HL-60 (cell line): ENCODE measurements at regions not wholly inside any gene's neighbourhood (a gene's known extent, or its start where the extent isn't known, plus 50 kb on each side); places are given as distances from the start of the nearest gene placed in this dataset.

ENCODE experiments used
- DNase-seq, 2 experiments: peaks; one replicate each; pipeline ENCODE4 v3.0.0-alpha.2; 2010 to 2020; ENCODE audit warnings: low read depth in 1 of 2, low spot score in 1 of 2
- H3K27ac ChIP-seq: fragments of 250-450 bp; sonication (Bioruptor Pico); replicated peaks from 2 replicates; pipeline ENCODE4 v1.5.1; 2020; ENCODE audit warnings: mild to moderate bottlenecking, moderate library complexity
- H3K27me3 ChIP-seq: fragments of 250-450 bp; sonication (Bioruptor Pico); 2 replicates; pipeline ENCODE4 v1.5.1; 2021; ENCODE audit warnings: mild to moderate bottlenecking, moderate library complexity; ENCODE audit not compliant: insufficient read depth, poor library complexity, severe bottlenecking
- H3K4me3 ChIP-seq: replicated peaks from 2 replicates; pipeline ENCODE4 v1.5.1; 2011; ENCODE audit warnings: mild to moderate bottlenecking, control low read depth, low read length; ENCODE audit not compliant: insufficient read depth
- GABPA ChIP-seq: IDR thresholded peaks from 2 replicates; pipeline ENCODE4 v1.6.1; 2012; ENCODE audit warnings: low read depth
- POLR2AphosphoS5 ChIP-seq: IDR thresholded peaks from 2 replicates; pipeline ENCODE4 v1.6.1; 2012; ENCODE audit warnings: low read depth
- SPI1 ChIP-seq: IDR thresholded peaks from 2 replicates; pipeline ENCODE4 v1.6.1; 2012; ENCODE audit warnings: low read depth, mild to moderate bottlenecking, borderline replicate concordance
- TF ChIP-seq, protein P1 (sequence below): IDR thresholded peaks from one replicate; pipeline ENCODE4 v1.5.1; 2011; ENCODE audit warnings: low read length, control low read depth, inconsistent platforms; ENCODE audit not compliant: insufficient read depth
- TF ChIP-seq, protein P2 (sequence below): IDR thresholded peaks from 2 replicates; pipeline ENCODE4 v1.6.1; 2012; ENCODE audit warnings: low read depth; ENCODE audit not compliant: insufficient replicate concordance

DNA sequence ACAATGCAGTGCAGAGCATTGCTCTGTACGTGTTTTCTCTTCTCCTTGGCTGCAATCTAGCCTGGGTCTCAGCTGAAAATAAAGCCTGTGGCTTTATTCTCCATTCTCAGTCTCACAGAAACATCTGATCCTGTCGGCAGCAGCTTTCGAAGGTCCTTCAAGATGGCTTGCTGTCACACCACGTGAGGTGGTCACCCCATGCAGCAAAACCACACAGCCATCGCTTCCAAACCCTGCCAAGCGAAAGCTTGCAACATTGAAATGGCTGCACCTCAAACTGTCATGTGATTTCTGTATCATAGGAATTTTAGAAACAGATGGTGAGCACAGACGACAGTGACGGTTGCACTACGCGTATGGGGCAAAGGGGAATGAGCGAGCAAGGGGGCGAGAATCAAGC, 98.5 kb upstream of the SMARCA2 start:
- H3K27me3 ChIP-seq = peaks cover 2% of the 10 kb centered on the region
- TF ChIP-seq, protein P1, sequence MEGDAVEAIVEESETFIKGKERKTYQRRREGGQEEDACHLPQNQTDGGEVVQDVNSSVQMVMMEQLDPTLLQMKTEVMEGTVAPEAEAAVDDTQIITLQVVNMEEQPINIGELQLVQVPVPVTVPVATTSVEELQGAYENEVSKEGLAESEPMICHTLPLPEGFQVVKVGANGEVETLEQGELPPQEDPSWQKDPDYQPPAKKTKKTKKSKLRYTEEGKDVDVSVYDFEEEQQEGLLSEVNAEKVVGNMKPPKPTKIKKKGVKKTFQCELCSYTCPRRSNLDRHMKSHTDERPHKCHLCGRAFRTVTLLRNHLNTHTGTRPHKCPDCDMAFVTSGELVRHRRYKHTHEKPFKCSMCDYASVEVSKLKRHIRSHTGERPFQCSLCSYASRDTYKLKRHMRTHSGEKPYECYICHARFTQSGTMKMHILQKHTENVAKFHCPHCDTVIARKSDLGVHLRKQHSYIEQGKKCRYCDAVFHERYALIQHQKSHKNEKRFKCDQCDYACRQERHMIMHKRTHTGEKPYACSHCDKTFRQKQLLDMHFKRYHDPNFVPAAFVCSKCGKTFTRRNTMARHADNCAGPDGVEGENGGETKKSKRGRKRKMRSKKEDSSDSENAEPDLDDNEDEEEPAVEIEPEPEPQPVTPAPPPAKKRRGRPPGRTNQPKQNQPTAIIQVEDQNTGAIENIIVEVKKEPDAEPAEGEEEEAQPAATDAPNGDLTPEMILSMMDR = no peak
- TF ChIP-seq SPI1 = no peak
- no peak for TF ChIP-seq GABPA
- TF ChIP-seq, protein P2, sequence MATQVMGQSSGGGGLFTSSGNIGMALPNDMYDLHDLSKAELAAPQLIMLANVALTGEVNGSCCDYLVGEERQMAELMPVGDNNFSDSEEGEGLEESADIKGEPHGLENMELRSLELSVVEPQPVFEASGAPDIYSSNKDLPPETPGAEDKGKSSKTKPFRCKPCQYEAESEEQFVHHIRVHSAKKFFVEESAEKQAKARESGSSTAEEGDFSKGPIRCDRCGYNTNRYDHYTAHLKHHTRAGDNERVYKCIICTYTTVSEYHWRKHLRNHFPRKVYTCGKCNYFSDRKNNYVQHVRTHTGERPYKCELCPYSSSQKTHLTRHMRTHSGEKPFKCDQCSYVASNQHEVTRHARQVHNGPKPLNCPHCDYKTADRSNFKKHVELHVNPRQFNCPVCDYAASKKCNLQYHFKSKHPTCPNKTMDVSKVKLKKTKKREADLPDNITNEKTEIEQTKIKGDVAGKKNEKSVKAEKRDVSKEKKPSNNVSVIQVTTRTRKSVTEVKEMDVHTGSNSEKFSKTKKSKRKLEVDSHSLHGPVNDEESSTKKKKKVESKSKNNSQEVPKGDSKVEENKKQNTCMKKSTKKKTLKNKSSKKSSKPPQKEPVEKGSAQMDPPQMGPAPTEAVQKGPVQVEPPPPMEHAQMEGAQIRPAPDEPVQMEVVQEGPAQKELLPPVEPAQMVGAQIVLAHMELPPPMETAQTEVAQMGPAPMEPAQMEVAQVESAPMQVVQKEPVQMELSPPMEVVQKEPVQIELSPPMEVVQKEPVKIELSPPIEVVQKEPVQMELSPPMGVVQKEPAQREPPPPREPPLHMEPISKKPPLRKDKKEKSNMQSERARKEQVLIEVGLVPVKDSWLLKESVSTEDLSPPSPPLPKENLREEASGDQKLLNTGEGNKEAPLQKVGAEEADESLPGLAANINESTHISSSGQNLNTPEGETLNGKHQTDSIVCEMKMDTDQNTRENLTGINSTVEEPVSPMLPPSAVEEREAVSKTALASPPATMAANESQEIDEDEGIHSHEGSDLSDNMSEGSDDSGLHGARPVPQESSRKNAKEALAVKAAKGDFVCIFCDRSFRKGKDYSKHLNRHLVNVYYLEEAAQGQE = no peak
- TF ChIP-seq POLR2AphosphoS5 = no peak
- H3K4me3 ChIP-seq = no peak overlapping the region
- H3K27ac ChIP-seq = no peak overlapping the region
- no peak for DNase-seq

DNA sequence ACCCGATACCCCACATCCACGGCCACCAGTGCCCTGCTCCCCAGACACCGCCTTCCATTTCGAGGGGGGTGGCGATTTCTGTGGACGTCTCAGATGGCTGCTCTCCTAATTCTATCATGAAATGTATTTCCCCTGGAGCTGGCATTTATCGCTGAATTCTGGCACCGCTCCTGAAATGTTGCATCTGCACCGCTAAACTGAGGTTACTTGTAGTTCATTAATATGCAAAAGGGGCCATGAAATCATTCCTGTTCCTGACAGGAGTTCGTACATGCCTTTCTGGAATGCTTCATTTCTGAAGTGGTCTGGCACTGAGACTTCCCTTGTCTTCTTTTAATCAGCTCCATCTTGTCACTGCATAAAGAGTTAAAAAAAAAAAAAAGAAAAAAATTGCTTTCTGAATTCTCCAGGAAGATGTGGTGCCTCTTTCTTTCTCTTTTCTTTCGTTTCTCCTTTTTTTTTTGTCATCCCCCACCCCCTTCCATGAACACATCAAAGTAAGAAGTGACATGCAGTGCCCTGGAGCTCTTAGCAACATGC, 97.7 kb upstream of the SMARCA2 start:
- H3K27ac ChIP-seq = no peak overlapping the region
- no peak for DNase-seq
- H3K27me3 ChIP-seq = peaks cover 2% of the 10 kb centered on the region
- TF ChIP-seq SPI1 (no peak), GABPA (no peak), POLR2AphosphoS5 (no peak)
- TF ChIP-seq, protein P1 = no peak
- TF ChIP-seq, protein P2 = no peak
- H3K4me3 ChIP-seq = no peak overlapping the region

DNA sequence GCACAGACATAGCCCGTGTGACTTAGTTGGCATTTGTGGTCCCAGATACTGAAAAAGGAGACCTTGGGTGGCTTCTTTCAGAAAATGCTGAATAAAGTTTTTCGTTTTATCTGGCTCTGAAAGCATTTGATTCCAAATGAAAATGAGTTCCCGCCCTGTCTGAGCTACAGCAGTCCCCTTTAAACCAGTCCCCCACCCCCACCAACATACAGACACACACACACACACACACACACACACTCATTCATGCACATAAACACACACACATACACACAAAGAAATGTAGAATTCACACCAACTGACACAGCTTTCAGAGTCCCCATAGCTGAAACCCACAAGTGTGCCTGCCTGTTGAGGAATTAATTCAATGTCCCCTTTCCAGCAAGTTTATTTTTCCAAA, 97.0 kb upstream of the SMARCA2 start:
- TF ChIP-seq SPI1 (no peak), POLR2AphosphoS5 (no peak), GABPA (no peak)
- TF ChIP-seq, protein P1 = no peak
- TF ChIP-seq, protein P2 = no peak
- H3K27me3 ChIP-seq = peaks cover 2% of the 10 kb centered on the region
- DNase-seq = no peak
- no peak overlapping the region for H3K4me3 ChIP-seq
- H3K27ac ChIP-seq = no peak overlapping the region
